ENCODE measurements at regions not wholly inside any gene's neighbourhood (a gene's known extent, or its start where the extent isn't known, plus 50 kb on each side); places are given as distances from the start of the nearest gene placed in this dataset.

DNA sequence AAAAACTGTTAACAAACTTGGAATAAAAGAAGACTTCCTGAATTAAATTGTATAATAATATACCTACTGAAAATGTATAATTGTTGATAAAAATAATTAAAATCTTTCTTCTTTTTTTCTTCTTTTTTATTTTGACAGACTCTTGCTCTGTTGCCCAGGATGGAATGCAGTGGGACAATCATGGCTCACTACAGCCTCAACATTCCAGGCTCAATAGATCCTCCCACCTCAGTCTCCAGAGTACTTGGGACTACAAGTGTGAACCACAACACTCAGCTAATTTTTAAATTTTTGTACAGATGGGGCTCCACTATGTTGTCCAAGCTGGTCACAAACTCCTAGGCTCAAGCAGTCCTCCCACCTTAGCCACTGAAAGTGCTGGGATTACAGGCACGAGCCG is 1063.8 kb upstream of the CNTN5 start:
- TF ChIP-seq EP300 (IDR thresholded peaks at IDR 0.05) = no peak
- TF ChIP-seq, protein P1, sequence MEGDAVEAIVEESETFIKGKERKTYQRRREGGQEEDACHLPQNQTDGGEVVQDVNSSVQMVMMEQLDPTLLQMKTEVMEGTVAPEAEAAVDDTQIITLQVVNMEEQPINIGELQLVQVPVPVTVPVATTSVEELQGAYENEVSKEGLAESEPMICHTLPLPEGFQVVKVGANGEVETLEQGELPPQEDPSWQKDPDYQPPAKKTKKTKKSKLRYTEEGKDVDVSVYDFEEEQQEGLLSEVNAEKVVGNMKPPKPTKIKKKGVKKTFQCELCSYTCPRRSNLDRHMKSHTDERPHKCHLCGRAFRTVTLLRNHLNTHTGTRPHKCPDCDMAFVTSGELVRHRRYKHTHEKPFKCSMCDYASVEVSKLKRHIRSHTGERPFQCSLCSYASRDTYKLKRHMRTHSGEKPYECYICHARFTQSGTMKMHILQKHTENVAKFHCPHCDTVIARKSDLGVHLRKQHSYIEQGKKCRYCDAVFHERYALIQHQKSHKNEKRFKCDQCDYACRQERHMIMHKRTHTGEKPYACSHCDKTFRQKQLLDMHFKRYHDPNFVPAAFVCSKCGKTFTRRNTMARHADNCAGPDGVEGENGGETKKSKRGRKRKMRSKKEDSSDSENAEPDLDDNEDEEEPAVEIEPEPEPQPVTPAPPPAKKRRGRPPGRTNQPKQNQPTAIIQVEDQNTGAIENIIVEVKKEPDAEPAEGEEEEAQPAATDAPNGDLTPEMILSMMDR (IDR thresholded peaks at IDR 0.05) = no peak
- no peak for TF ChIP-seq POLR2A (IDR thresholded peaks at IDR 0.05)
